Left lung (tissue), 4 donors: ENCODE measurements at regions not wholly inside any gene's neighbourhood (a gene's known extent, or its start where the extent isn't known, plus 50 kb on each side); places are given as distances from the start of the nearest gene placed in this dataset.

ENCODE experiments used
- ATAC-seq: fragments of 200-7000 bp; cut with Tn5 transposase; one replicate; pipeline ENCODE4 v1.9.1; 2020; ENCODE audit warnings: moderate library complexity
- DNase-seq, 4 donors: peaks; one replicate each; pipeline ENCODE4 v3.0.0-alpha.2; 2013 to 2020
- H3K27ac ChIP-seq, 2 donors: fragments of 200-600 bp; sonication (generic) in 1 of 2; one replicate each; pipeline versions ENCODE4 v1.5.0 to v1.8.0; 2020 to 2021
- H3K27me3 ChIP-seq, 2 donors: fragments of 200-600 bp; sonication (generic) in 1 of 2; one replicate each; pipeline versions ENCODE4 v1.5.0 to v1.8.0; 2020 to 2021
- H3K36me3 ChIP-seq, 2 donors: fragments of 200-600 bp; sonication (generic) in 1 of 2; one replicate each; pipeline versions ENCODE4 v1.5.0 to v1.8.0; 2020 to 2021
- H3K4me1 ChIP-seq, 2 donors: fragments of 200-600 bp; one replicate each; pipeline ENCODE4 v1.8.0; 2021
- H3K4me3 ChIP-seq, 2 donors: fragments of 200-600 bp; sonication (generic) in 1 of 2; one replicate each; pipeline versions ENCODE4 v1.5.0 to v1.8.0; 2020 to 2021; ENCODE audit warnings: mild to moderate bottlenecking in 1 of 2
- H3K9me3 ChIP-seq, 2 donors: fragments of 200-600 bp; sonication (generic) in 1 of 2; one replicate each; pipeline versions ENCODE4 v1.5.0 to v1.8.0; 2020 to 2021
- intact Hi-C, 2 donors: fragments of 100-400 bp; cut with DNase I; formaldehyde crosslinking; loops; one replicate each; pipeline versions ENCODE4 v1.11.2 to v1.14.2; 2022
- TF ChIP-seq, protein P1 (sequence below), 2 donors: fragments of 200-600 bp; sonication (generic) in 1 of 2; IDR thresholded peaks; one replicate each; pipeline versions ENCODE4 v1.5.0 to v1.8.0; 2021; ENCODE audit warnings: antibody characterized with exemption in 2 of 2
- donor health status: DM: no; HTN: yes; CAD: no.
- donor health status: DM: no; HTN: no; CAD: no.

DNA sequence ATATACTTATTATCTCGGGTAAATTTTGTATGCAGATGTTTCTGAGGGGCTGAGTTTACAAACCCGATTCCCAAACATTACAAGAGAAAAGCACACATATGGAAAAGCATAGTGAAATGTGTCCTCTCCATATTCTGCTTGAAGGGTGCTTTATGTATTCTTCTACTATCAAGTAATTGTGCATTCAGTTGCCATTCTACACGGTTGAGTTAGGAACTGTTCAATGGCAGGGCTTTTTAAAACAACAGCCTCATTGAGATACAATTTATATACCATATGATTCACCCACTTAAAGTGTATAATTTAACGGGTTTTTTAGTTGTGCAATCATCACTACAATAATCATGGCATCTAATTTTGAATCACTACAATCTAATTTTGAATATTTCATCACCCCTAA is 138.4 kb upstream of the DLGAP1 start:
- intact Hi-C loops, result no loop called here
- Histone ChIP-seq H3K9me3 (peaks cover 0 to 5% of the 10 kb centered on the region in 2 donors), H3K27me3 (no peaks in the 10 kb centered on the region), H3K4me3 (no peak overlapping the region), H3K27ac (no peak overlapping the region), H3K4me1 (no peaks in the 10 kb centered on the region), H3K36me3 (no peaks in the 10 kb centered on the region)
- no peak for DNase-seq
- TF ChIP-seq, protein P1, sequence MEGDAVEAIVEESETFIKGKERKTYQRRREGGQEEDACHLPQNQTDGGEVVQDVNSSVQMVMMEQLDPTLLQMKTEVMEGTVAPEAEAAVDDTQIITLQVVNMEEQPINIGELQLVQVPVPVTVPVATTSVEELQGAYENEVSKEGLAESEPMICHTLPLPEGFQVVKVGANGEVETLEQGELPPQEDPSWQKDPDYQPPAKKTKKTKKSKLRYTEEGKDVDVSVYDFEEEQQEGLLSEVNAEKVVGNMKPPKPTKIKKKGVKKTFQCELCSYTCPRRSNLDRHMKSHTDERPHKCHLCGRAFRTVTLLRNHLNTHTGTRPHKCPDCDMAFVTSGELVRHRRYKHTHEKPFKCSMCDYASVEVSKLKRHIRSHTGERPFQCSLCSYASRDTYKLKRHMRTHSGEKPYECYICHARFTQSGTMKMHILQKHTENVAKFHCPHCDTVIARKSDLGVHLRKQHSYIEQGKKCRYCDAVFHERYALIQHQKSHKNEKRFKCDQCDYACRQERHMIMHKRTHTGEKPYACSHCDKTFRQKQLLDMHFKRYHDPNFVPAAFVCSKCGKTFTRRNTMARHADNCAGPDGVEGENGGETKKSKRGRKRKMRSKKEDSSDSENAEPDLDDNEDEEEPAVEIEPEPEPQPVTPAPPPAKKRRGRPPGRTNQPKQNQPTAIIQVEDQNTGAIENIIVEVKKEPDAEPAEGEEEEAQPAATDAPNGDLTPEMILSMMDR (IDR thresholded peaks at IDR 0.05), result no peak
- ATAC-seq, result no peak

GRCh38 chr18:4589056-4589800 is 134.1 kb upstream of the DLGAP1 start:
- no peak for DNase-seq
- Histone ChIP-seq H3K4me1 (no peaks in the 10 kb centered on the region), H3K9me3 (peaks cover 0 to 9% of the 10 kb centered on the region in 2 donors), H3K27ac (no peak overlapping the region), H3K36me3 (no peaks in the 10 kb centered on the region), H3K4me3 (no peak overlapping the region), H3K27me3 (no peaks in the 10 kb centered on the region)
- intact Hi-C loops, result no loop called here
- TF ChIP-seq, protein P1 (IDR thresholded peaks at IDR 0.05), result no peak
- ATAC-seq, result no peak

GRCh38 chr18:4587204-4587603 is 132.1 kb upstream of the DLGAP1 start:
- no peak for DNase-seq
- Histone ChIP-seq H3K27ac (no peak overlapping the region), H3K4me1 (no peaks in the 10 kb centered on the region), H3K36me3 (no peaks in the 10 kb centered on the region), H3K9me3 (peaks cover 0 to 17% of the 10 kb centered on the region in 2 donors), H3K27me3 (no peaks in the 10 kb centered on the region), H3K4me3 (no peak overlapping the region)
- no peak for ATAC-seq
- TF ChIP-seq, protein P1 (IDR thresholded peaks at IDR 0.05), result no peak
- intact Hi-C loops, result no loop called here

- ATAC-seq, result no peak
- no peak overlapping the region for H3K4me3 ChIP-seq
- H3K27ac ChIP-seq, result no peak overlapping the region
- TF ChIP-seq, protein P1 (IDR thresholded peaks at IDR 0.05), result no peak
- H3K36me3 ChIP-seq, result no peaks in the 10 kb centered on the region
- no peaks in the 10 kb centered on the region for H3K4me1 ChIP-seq
- peaks cover 0 to 15% of the 10 kb centered on the region in 2 donors for H3K9me3 ChIP-seq
- intact Hi-C loops, result no loop called here
- DNase-seq, result no peak
- H3K27me3 ChIP-seq, result no peaks in the 10 kb centered on the region
Measured at GRCh38 chr18:4586731-4587130, 131.6 kb upstream of the DLGAP1 start.

- Histone ChIP-seq H3K36me3 (no peaks in the 10 kb centered on the region), H3K27me3 (no peaks in the 10 kb centered on the region), H3K4me1 (no peaks in the 10 kb centered on the region), H3K9me3 (peaks cover 0 to 29% of the 10 kb centered on the region in 2 donors), H3K27ac (no peak overlapping the region), H3K4me3 (no peak overlapping the region)
- ATAC-seq, result no peak
- intact Hi-C loops, result no loop called here
- TF ChIP-seq, protein P1 (IDR thresholded peaks at IDR 0.05), result no peak
- DNase-seq, result no peak
Measured at GRCh38 chr18:4582431-4583335, 127.6 kb upstream of the DLGAP1 start.
